Ovary (tissue), 7 donors: ENCODE measurements at regions not wholly inside any gene's neighbourhood (a gene's known extent, or its start where the extent isn't known, plus 50 kb on each side); places are given as distances from the start of the nearest gene placed in this dataset.
"Not testable (repeated sequence)": the region's sequence is repeated elsewhere in the genome, so short reads cannot be mapped to it uniquely, and the experiment has no call there.

Experiments
- DNase-seq, 5 donors: peaks; one replicate each; pipeline ENCODE4 v3.0.0-alpha.2; 2019 to 2020
- H3K27ac ChIP-seq, 2 donors: fragments of 200-600 bp; one replicate each; pipeline versions ENCODE4 v1.5.1 to v1.8.0; 2019 to 2022
- H3K27me3 ChIP-seq: fragments of 200-600 bp; one replicate; pipeline ENCODE4 v1.8.0; 2022
- H3K36me3 ChIP-seq: fragments of 200-600 bp; sonication (generic); one replicate; pipeline ENCODE4 v1.5.1; 2019
- H3K4me1 ChIP-seq: one replicate; pipeline ENCODE4 v1.8.1; 2013; ENCODE audit warnings: mild to moderate bottlenecking, moderate library complexity; ENCODE audit not compliant: insufficient read depth
- H3K4me3 ChIP-seq: fragments of 200-600 bp; sonication (generic); one replicate; pipeline ENCODE4 v1.5.1; 2017
- H3K9me3 ChIP-seq, 2 donors: fragments of 200-600 bp in 1 of 2; sonication (generic) in 1 of 2; one replicate each; pipeline versions ENCODE4 v1.5.1 to v1.8.1; 2013 to 2019; ENCODE audit warnings: mild to moderate bottlenecking in 1 of 2, moderate library complexity in 1 of 2
- EP300 ChIP-seq: sonication (generic); formaldehyde crosslinking; IDR thresholded peaks from one replicate; pipeline ENCODE4 v1.6.1; 2017; ENCODE audit warnings: antibody characterized with exemption
- POLR2A ChIP-seq: fragments of 450-650 bp; IDR thresholded peaks from one replicate; pipeline ENCODE4 v1.6.1; 2017; ENCODE audit warnings: antibody characterized with exemption, mild to moderate bottlenecking, moderate library complexity
- WGBS, 3 donors: extraction: QIAGEN DNeasy Blood & Tissue Kit in 1 of 3; methylation state at CpG; one replicate each; pipeline versions ENCODE4 v1.1.5 to v1.1.7; 2013 to 2017; 5-methylcytosine and 5-hydroxymethylcytosine counted together
- intact Hi-C, 4 donors: fragments of 100-400 bp; cut with DNase I; formaldehyde crosslinking; loops; one replicate each; pipeline versions ENCODE4 v1.11.0 to v1.15.1; 2022 to 2023
- TF ChIP-seq, protein P1 (sequence below), 3 donors: fragments of 450-650 bp in 2 of 3; fragments of 200-600 bp in 1 of 3; IDR thresholded peaks; one replicate each; pipeline versions ENCODE4 v1.5.1 to v1.8.0; 2016 to 2022; ENCODE audit warnings: antibody characterized with exemption in 3 of 3, mild to moderate bottlenecking in 1 of 3
- donor health status: DM: no; HTN: no; CAD: no; lungs with moderate emphysema.
- donor health status: DM: no; HTN: no; CAD: no.
- donor health status: Bipolar disorder and iron deficiency.
- donor health status: DM: no; HTN: no; CAD: no.
- donor health status: DM: yes; HTN: yes; CAD: no.

- Histone ChIP-seq H3K4me1 (no peaks in the 10 kb centered on the region), H3K4me3 (no peak overlapping the region), H3K9me3 (no peaks in the 10 kb centered on the region), H3K27me3 (no peaks in the 10 kb centered on the region), H3K36me3 (no peaks in the 10 kb centered on the region), H3K27ac (no peak overlapping the region)
- 34 to 41% (median 38%) methylated on average over 3 of the region's 3 CpGs for WGBS, 3 donors
- TF ChIP-seq, protein P1, sequence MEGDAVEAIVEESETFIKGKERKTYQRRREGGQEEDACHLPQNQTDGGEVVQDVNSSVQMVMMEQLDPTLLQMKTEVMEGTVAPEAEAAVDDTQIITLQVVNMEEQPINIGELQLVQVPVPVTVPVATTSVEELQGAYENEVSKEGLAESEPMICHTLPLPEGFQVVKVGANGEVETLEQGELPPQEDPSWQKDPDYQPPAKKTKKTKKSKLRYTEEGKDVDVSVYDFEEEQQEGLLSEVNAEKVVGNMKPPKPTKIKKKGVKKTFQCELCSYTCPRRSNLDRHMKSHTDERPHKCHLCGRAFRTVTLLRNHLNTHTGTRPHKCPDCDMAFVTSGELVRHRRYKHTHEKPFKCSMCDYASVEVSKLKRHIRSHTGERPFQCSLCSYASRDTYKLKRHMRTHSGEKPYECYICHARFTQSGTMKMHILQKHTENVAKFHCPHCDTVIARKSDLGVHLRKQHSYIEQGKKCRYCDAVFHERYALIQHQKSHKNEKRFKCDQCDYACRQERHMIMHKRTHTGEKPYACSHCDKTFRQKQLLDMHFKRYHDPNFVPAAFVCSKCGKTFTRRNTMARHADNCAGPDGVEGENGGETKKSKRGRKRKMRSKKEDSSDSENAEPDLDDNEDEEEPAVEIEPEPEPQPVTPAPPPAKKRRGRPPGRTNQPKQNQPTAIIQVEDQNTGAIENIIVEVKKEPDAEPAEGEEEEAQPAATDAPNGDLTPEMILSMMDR (IDR thresholded peaks at IDR 0.05), result no peak
- TF ChIP-seq POLR2A (no peak), EP300 (no peak)
- DNase-seq, result no peak
- intact Hi-C loops, result no loop called here
Observed at GRCh38 chr7:12831024-12831423, 143.6 kb downstream of the ARL4A start.

GRCh38 chr7:12833829-12834228 is 146.4 kb downstream of the ARL4A start:
- no peaks in the 10 kb centered on the region for H3K4me1 ChIP-seq
- 98 to 100% (median 100%) methylated on average over 2 of the region's 2 CpGs for WGBS, 3 donors
- H3K36me3 ChIP-seq, result no peaks in the 10 kb centered on the region
- H3K9me3 ChIP-seq, result no peaks in the 10 kb centered on the region
- intact Hi-C loops, result no loop called here
- H3K27me3 ChIP-seq, result no peaks in the 10 kb centered on the region
- TF ChIP-seq POLR2A, result no peak
- TF ChIP-seq, protein P1 (IDR thresholded peaks at IDR 0.05), result no peak
- TF ChIP-seq EP300, result no peak
- H3K4me3 ChIP-seq, result no peak overlapping the region
- DNase-seq, result no peak
- no peak overlapping the region for H3K27ac ChIP-seq

GRCh38 chr7:12834782-12835181 is 147.3 kb downstream of the ARL4A start:
- Histone ChIP-seq H3K9me3 (no peaks in the 10 kb centered on the region), H3K36me3 (no peaks in the 10 kb centered on the region), H3K27me3 (no peaks in the 10 kb centered on the region), H3K4me3 (no peak overlapping the region), H3K4me1 (no peaks in the 10 kb centered on the region), H3K27ac (no peak overlapping the region)
- no peak for TF ChIP-seq EP300
- TF ChIP-seq, protein P1 (IDR thresholded peaks at IDR 0.05), result no peak
- TF ChIP-seq POLR2A, result no peak
- DNase-seq, result no peak
- whole genome bisulfite sequencing, 3 donors, result 92 to 99% (median 98%) methylated on average over 1 of the region's 1 CpG
- intact Hi-C loops, result no loop called here

DNA sequence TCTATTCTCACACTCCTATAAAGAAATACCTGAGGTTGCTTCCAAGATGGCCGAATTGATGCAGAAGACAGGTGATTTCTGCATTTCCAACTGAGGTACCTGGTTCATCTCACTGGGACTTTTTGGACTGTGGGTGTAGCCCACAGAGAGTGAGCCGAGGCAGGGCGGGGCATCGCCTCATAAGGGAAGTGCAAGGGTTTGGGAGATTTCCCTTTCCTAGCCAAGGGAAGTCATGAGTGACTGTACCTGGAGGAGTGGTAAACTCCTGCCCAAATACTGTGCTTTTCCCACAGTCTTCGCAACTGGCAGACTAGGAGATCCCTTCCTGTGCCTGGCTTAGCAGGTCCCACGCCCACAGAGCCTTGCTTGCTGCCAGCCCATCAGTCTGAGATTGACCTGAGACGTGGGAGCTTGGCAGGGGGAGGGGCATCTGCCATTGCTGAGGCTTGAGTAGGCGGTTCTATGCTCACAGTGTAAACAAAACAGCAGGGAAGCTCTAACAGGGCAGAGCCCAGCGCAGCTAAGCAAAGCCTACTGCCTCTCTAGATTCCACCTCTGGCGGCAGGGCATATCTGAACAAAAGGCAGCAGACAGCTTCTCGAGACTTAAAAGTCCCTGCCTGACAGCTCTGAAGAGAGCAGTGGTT is 152.2 kb downstream of the ARL4A start:
- Histone ChIP-seq H3K4me1 (no peaks in the 10 kb centered on the region), H3K36me3 (no peaks in the 10 kb centered on the region), H3K9me3 (no peaks in the 10 kb centered on the region), H3K27me3 (no peaks in the 10 kb centered on the region), H3K27ac (no peak overlapping the region), H3K4me3 (no peak overlapping the region)
- TF ChIP-seq EP300 (no peak), POLR2A (no peak)
- TF ChIP-seq, protein P1 (IDR thresholded peaks at IDR 0.05), result no peak
- intact Hi-C loops, result no loop called here
- DNase-seq, result no peak
- 80 to 83% (median 82%) methylated on average over 11 of the region's 11 CpGs for WGBS, 3 donors

DNA sequence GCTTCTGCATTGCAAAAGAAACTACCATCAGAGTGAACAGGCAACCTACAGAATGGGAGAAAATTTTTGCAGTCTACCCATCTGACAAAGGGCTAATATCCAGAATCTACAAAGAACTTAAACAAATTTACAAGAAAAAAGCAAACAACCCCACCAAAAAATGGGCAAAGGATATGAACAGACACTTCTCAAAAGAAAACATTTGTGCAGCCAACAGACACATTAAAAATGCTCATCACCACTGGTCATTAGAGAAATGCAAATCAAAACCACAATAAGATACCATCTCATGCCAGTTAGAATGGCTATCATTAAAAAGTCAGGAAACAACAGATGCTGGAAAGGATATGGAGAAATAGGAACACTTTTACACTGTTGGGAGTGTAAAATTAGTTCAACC is 157.3 kb downstream of the ARL4A start:
- intact Hi-C loops, DNase-seq, H3K4me3 ChIP-seq: not testable (repeated sequence)

More for the DNA sequence above, 157.3 kb downstream of the ARL4A start:
- H3K9me3 ChIP-seq, H3K27me3 ChIP-seq, H3K36me3 ChIP-seq, H3K27ac ChIP-seq, H3K4me1 ChIP-seq: not testable (repeated sequence)
